Fibroblast of pulmonary artery (primary cell): ENCODE measurements at regions not wholly inside any gene's neighbourhood (a gene's known extent, or its start where the extent isn't known, plus 50 kb on each side); places are given as distances from the start of the nearest gene placed in this dataset.

Source experiments
- DNase-seq: peaks from one replicate; pipeline ENCODE4 v3.0.0-alpha.2; 2010; ENCODE audit warnings: low read depth
- H3K4me3 ChIP-seq: replicated peaks from 2 replicates; pipeline ENCODE4 v1.5.1; 2011; ENCODE audit warnings: low read depth, mild to moderate bottlenecking, control low read depth, low read length, moderate library complexity
- CTCF ChIP-seq: IDR thresholded peaks from 2 replicates; pipeline ENCODE4 v1.5.1; 2011; ENCODE audit warnings: mild to moderate bottlenecking, control low read depth, low read length, inconsistent platforms; ENCODE audit errors: missing control alignments

GRCh38 chr14:96979611-96980074 lies 182.5 kb downstream of the VRK1 start:
- TF ChIP-seq CTCF, result no peak
- H3K4me3 ChIP-seq, result no peak overlapping the region
- DNase-seq, result no peak

- no peak for DNase-seq
- no peak overlapping the region for H3K4me3 ChIP-seq
- no peak for TF ChIP-seq CTCF
Observed at GRCh38 chr14:96980835-96981234, 183.7 kb downstream of the VRK1 start.

GRCh38 chr14:96986256-96987085 lies 189.3 kb downstream of the VRK1 start:
- no peak overlapping the region for H3K4me3 ChIP-seq
- TF ChIP-seq CTCF, result no peak
- DNase-seq, result no peak

- TF ChIP-seq CTCF, result no peak
- DNase-seq, result no peak
- no peak overlapping the region for H3K4me3 ChIP-seq
Observed at GRCh38 chr14:96987086-96987474, 189.9 kb downstream of the VRK1 start.

- TF ChIP-seq CTCF, result no peak
- no peak for DNase-seq
- no peak overlapping the region for H3K4me3 ChIP-seq
Observed at GRCh38 chr14:96987771-96988170, 190.6 kb downstream of the VRK1 start.

- H3K4me3 ChIP-seq, result no peak overlapping the region
- TF ChIP-seq CTCF, result no peak
- DNase-seq, result no peak
Observed at GRCh38 chr14:96989306-96989705, 192.1 kb downstream of the VRK1 start.

GRCh38 chr14:96991226-96991625 lies 194.0 kb downstream of the VRK1 start:
- TF ChIP-seq CTCF, result no peak
- no peak for DNase-seq
- H3K4me3 ChIP-seq, result no peak overlapping the region
